Activated CD4-positive, CD25-positive, alpha-beta regulatory T cell treated with anti-CD3 and anti-CD28 coated beads, Interleukin-2, amount 50 U/mL, for 72 hours (primary cell): ENCODE measurements at regions not wholly inside any gene's neighbourhood (a gene's known extent, or its start where the extent isn't known, plus 50 kb on each side); places are given as distances from the start of the nearest gene placed in this dataset.
"Not testable (repeated sequence)": the region's sequence is repeated elsewhere in the genome, so short reads cannot be mapped to it uniquely, and the experiment has no call there.

Experiments
- DNase-seq: peaks from one replicate; pipeline ENCODE4 v3.0.0; 2021

DNA sequence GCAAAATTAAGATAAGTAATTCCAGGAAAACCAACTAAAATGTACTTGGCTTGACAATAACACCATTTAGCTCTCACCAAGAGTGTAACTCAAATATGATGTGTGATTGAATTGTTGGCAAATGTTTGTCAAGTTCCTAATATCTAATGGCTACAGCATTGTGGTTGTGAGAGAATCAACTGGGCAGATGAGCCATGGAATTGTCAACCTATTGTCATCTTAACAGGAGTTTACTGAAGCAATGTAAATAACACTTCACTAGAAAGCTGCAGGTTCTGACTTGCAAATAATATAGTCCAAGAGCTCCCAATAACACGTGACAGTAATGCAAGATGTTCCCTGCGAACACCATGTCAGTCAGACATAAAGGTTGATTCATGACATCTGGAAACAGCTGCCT lies 495.2 kb upstream of the MEIS1 start:
- no peak for DNase-seq

DNA sequence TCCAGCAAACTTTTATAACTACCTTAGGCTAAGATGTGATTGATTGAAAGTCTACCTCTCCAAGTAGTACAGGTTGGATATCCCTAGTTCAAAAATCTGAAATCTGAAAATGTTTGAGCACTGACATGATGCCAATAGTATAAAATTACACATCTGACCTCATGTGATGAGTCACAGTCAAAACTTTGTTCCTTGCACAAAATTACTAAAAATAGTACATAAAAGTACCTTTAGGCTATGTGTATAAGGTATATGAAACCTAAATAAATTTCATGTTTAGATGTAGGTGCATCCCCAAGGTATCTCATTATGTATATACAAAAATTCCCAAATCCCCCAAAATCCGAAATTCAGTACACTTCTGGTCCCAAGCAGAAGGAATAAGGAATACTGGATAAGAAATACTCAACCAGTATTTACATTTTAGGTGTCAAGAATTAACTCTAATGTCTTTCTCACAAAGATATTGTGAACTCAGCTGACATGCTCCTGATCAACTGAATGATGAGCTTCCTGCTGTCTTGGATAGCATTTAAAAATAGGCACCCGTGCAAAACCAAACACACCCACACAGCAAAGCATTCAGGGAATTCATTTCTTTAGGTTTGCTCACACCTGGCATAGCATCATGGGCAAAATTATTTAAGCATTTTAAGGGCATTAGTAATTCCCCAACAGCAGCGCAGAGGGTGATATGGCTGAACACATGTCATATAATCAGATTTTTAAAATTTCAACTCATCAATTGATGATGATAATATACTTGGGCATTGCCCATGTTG lies 497.4 kb upstream of the MEIS1 start:
- no peak for DNase-seq

DNA sequence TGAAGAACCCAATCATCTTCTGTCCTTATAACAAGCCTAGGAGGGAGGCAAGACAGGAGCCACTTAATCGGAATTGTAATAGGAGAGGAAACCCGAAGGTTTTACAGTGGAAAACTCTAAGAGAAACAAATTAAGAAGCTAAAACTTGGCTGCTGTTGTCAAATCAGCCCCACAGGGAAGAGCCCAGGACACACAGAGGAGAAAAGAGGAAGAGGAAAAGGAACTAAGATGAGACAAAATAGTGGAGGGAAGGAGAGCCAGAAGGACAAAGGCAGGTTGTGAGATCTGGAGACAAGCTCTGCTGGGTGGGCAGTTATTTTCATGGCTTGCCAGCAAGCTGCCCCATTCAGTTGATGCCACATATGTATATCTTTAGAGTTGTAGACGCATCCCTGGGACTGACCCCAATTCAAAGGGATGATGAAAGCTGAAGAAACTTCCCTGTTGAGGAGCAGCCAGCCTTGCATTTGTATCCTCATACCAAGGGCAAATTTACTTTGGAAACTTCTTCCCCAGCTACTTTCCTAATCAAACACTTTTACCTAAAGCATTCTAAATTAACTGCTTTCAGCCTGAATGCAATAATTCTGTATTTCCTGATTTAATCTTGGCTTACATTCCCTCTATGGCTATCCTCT lies 499.8 kb upstream of the MEIS1 start:
- DNase-seq, result no peak

DNA sequence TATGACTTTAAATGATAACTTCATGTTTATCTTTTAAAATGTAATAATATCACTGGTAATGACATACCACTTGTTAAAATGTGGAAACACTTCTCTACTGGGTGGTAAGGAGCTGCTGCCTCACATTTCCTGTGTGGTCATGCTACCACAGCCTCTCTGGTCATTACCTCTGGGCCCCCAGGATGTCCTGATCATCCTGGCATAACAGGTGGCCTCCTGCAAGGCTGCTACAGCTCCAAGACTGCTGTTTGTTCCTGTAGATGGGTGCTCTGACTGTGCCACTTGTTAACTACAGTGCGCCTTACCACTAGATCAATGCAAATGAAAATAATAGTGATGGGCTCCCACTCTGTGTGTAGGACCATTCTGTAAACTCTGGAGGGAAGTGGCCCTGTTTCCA lies 500.2 kb upstream of the SPRED2 start:
- no peak for DNase-seq

DNA sequence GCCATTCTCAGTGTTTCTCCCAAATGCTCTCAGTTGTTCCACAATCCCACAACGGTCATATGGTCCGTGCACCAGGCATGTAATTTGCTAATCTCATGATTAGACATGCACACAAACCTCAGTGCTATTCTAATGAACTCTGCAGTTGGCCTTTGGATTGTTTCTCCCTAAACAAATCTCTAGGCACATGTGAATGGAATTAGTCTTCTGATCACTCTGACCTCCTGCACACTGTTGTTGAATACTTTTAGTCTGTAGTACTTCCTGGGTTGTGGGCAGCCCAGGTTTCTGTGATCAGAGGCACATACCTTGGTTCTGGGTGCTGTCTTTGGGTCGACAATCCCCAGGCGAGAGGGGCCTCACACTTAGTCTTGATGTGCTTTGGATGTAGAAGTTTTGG lies 498.7 kb upstream of the SPRED2 start:
- DNase-seq, result no peak

DNA sequence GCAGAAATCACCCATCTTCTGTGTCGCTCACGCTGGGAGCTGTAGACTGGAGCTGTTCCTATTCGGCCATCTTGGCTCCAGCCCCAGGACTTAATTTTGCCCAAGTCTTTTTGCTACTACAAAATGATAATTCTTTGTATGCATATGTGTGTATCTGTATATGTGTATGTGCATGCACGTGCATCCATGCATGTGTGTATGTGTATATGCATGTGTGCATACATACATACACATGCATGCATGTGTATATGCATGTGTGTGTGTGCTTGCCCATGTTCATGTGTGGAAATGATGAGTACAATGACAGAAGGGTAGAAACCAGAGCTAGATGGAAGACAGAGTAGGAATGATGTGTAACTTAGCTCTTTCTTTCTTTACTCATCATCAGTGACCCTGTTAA lies 497.9 kb upstream of the SPRED2 start:
- DNase-seq, result no peak

DNA sequence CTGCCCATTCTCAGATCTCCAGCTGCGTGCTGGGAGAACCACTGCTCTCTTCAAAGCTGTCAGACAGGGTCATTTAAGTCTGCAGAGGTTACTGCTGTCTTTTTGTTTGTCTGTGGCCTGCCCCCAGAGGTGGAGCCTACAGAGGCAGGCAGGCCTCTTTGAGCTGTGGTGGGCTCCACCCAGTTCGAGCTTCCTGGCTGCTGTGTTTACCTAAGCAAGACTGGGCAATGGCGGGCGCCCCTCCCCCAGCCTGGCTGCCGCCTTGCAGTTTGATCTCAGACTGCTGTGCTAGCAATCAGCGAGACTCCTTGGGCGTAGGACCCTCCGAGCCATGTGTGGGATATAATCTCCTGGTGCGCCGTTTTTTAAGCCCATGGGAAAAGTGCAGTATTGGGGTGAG lies 497.3 kb upstream of the SPRED2 start:
- not testable (repeated sequence) for DNase-seq

DNA sequence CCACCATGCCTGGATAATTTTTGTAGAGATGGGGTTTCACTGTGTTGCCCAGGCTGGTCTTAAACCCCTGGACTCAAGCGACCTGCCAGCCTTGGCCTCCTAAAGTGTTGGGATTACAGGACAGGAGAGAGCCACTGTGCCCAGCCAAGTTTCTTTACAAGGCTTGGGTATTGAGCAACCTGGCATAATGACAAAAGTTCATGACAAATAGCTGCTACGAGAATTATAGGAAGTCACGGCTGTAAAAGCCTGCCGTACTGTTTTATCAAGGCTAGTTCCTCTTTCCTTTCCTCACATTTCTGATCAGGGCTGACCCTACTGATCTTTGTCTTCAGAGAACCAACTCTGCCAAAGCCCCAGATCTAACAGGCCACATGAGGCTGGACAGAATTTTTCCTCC lies 490.4 kb upstream of the SPRED2 start:
- no peak for DNase-seq

DNA sequence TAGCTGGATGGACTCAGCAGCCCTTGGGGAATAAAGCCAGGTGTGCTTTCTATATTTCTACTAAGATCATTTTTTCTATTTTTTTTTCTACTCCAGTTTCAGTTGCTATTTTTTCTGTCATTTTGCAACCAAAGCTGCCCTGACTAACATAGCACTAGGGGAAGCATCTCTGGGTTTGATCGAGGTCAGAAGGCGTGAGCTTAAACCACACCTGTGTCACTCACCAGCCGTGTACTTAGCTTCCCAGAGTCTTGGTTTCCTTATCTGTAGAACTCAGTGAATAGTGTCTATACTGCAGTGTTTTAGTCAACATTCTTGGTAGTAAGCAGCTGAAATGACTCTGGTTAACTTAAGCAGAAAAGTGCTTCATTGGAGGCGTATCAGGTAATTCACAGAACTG lies 489.6 kb upstream of the SPRED2 start:
- no peak for DNase-seq

DNA sequence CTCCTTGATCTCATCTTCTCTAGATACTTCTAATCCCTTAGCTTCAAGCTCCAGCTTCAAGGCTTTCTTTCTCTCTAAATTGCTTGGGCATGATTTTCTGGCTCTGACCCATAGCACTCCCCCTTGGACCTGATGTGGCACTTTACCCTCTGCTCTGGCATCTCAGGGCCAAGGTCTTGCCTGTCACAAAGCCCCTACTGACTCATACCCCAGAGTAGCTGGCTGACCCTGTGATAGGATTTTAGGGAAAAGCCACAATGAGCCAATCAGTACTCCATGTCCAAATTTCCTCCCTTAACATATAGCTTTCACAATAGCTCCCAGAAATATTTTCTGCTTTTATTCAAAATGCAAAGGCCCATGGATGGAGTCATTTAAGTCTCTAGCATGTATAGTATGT lies 488.7 kb upstream of the SPRED2 start:
- DNase-seq, result no peak

DNA sequence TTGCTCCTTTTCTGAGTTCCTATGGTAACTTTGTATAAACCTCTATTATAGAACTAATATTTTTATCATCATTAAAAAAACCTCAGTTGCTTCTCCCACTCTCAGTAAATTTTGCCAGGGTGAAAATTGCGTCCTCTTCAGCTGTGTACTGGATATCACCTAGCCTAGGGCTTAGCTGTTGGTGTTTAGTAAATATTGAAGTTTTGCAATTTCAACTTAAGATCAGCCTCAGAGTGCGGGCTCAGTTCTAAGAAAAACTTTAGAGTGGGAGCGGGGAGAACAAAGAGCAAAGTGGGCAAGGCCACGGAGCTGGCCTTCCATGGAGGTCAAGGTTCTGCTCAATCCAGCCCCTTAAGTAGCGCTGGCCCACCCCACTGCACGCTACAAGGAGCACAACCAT lies 488.3 kb upstream of the SPRED2 start:
- no peak for DNase-seq

DNA sequence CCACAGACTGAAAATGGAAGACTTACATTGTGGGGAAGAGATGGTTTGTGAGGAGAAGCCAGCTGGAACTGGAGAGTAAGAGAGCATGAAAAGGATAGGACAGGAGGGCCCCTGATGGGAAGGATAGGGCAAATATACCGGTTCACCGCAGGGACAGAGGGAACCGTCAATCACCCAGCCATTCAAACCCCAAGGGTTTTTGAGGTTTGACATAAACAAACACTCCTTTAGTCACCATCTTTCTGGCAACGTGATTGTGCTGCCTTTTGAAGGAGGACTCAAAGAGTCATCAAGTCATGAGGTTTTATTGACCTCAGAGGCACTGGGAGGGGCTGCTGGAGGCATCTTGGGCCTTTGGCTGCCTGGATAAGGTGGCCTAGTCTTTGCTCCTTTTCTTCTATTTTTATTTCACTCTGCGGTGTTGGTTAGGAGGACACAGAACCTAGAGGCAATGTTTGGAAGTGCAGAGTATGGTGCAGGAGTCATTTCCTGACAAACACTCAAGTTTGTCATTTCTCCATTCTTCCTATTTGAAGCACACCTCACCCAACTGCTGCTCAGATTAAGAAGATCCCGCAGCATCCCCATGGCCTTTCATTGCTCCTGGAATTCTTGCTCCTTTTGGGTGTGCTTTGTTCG lies 487.3 kb upstream of the SPRED2 start:
- DNase-seq, result no peak

DNA sequence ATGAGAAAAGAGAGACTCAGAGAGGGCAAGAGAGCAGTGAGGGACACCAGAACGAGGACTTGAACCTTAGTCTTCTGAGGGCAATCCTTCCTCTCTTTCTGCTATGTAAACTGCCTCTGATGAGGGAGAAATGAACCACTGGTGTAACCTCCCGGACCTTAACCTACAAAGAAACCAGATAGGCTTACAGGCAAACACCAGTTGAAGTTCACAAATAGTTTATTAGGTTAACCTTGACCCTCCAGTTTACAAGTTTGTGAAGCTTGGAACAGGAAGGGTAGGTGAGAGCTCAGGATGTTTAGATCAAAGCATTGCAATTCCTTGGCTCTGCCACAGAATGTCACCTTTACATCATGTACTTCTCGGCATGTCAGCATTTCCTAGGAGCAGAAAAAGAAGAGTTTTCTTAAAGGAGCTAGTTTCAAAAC lies 486.4 kb upstream of the SPRED2 start:
- DNase-seq, result no peak

DNA sequence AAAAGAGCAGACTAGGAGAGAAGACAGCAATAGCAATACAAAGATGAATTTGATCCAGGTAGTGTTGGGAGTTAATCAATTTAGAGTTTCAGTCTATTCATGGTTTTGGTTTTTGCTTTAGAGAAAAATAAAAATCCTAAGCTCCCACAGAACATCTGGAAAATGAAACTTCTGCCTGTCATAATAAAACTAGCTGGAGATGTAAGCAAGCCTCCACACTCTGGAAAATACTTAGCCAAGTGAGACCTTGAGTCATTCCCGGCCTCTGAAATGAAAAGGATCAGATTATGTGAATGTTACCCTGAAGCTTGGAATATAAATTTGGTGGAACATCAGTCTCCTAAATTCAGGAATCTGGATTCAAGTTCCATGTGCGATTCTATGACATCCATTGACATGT lies 485.6 kb upstream of the SPRED2 start:
- DNase-seq, result no peak

DNA sequence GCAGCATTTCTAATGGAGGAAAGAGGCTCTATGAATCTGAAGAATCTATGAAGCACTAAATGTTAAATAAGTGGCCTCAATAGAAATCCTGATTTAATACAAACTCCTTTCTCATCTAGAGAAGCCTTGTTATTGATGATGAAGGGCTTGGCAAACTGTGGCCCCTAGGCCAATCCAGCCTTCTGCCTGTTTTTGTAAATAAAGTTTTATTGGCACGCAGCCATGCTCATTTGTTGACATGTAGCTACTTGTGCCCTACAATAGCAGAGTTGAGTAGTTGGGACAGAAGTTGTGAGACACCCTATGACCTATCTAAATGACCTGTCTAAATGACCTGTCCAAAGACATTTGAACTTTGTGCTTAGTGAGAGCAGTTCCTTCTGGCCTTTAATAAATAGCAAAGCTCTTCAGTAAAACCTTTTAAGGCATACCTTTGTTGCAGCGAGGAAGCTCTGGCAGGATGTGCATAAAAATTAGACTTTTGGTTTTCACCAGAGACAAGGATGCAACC lies 484.4 kb upstream of the SPRED2 start:
- DNase-seq, result no peak

DNA sequence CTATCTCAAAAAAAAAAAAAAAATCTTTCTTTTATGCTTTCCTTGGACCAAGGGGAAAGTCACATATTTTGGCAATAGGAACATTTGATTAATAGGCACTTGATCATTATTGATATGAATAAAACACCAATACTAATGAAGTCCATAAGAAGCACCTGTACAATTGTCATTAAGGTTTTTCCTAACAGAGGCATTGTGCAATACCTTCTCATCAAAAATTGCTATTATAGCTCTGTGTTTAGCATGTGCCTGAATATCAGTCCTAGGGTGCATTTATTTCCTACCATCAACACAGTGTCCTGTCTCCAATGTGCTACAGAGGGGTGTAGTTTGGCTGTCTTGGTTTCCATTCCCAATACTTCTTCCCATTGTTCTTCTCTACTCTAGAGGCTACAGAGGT lies 483.8 kb upstream of the SPRED2 start:
- no peak for DNase-seq

DNA sequence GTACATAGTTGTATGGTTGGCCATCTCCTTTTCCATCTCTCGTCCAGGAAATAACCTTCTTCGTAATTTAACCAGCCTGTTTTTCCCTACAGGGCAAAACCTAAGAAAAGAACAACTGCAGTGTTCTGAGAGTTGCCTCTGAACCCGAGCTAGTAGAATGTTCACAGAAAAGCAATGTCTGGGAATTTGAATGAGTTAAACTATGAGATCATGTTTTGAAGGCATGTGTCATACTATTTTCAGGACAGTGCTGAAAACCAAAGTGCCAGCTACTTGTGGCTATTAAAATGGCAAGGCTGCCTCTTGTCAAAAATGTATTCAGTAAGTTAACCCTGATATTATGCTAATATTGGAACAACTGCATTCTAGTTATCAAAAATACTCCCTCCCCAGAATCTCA lies 482.9 kb upstream of the SPRED2 start:
- no peak for DNase-seq

DNA sequence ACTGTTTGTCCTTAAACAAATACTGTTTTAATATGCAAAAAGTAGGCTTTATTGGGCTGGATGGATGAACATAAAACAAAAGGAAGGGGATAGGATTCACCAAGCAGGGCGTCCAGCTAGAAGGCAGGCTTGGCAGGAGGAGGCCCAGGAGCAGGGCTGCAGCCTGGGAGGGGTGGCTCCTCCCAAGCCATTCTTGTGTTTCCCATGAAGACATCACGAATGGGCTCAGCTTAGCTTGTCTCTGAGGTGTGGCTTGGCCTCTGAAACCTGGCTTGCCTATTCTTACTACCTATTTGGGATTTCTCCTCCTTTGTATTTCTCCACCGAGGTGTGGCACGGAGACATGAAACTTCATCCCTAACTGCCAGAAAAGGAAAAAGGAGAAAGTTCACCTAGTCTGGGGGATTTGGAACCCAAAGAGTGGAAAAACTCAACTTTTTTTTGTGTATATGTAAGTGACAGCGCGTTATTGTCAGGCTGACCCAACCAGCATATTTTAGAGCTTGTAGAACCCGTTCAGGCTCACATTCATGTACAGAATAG lies 481.9 kb upstream of the SPRED2 start:
- DNase-seq, result no peak

DNA sequence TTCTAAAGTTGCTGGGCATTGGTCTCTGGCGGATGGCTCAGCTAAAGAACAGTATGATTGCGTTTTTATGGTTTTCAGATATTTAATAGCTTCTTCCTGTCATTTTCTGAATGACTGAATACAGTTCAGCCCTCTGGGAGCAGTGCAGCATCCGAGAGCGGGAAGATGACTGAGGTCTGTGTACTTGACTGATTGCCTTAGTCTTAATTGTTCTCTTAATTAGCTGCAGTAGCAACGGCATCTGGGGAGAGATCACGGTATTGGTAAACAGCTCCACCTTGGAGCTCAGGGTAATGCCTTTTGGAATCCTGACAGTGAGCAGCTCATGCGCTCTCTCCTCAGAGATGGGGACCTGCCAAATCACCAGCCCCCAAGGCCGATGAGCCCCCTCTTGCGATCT lies 481.4 kb upstream of the SPRED2 start:
- no peak for DNase-seq

DNA sequence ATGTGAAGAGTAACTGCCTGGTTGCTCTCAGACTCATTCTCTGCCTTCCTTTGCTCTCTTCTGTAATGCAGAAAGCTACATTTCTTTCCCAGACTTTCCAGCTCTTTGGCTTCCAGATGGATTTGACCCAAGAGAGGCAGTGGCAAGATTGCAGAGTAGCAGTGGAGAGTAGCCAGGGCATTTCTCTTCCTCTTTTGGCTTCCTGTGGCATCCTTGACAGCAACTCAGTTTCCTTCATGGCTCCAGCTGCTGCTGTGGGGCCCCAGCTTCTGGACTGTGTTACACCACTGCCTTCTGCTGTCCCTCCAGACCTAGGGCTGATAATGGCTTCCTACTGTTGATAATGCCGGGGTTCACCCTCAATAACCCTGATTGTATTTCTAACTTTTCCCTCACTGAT lies 469.4 kb upstream of the SPRED2 start:
- no peak for DNase-seq

DNA sequence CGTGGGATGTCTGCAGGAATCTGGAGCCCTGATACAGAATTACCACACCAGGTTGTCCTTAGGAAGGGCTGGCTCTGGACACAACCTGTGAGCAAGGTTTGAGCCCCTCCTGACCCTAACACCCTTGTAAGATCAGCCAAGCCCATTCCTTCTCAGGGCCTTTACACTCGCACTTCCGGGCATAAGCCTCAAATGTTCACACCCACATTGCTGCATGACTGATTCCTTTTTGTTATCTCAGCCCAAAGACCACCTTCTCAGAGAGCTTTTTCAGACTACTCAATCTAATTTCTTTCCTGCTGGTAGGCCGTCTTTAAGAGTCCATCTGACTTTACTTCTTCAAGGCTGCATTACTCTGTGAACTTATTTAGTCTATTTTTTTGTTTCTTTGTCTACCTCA lies 464.0 kb upstream of the SPRED2 start:
- no peak for DNase-seq

DNA sequence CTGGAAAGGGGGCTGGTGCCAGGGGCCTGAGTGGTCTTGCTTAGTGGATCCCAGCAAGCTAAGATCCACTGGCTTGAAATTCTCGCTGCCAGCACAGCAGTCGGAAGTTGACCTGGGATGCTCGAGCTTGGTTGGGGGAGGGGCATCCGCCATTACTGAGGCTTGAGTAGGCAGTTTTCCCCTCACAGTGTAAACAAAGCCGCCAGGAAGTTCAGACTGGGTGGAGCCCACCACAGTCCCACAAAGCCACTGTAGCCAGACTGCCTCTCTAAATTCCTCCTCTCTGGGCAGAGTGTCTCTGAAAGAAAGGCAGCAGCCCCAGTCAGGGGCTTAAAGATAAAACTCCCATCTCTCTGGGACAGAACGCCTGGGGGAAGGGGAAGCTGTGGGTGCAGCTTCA lies 457.7 kb upstream of the SPRED2 start:
- not testable (repeated sequence) for DNase-seq

DNA sequence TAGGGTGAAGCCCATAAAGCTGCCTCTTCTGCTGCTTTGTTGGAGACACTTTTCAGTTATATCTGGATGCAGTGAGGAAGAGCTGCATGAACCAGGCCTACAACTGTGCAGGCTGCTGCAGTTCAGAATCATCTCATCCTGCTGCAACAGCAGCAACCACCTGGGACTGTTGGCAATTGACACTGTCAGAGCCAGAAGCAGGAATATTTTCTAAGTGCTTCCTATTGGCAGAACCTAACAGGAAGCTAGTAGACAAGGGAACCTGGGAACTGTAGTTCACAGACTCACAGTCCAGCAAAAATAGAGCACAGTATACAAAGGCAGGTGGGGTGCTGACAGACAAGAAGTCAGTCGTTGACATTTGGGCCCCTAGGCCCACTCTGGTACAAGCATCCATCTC lies 452.9 kb upstream of the SPRED2 start:
- DNase-seq, result no peak

DNA sequence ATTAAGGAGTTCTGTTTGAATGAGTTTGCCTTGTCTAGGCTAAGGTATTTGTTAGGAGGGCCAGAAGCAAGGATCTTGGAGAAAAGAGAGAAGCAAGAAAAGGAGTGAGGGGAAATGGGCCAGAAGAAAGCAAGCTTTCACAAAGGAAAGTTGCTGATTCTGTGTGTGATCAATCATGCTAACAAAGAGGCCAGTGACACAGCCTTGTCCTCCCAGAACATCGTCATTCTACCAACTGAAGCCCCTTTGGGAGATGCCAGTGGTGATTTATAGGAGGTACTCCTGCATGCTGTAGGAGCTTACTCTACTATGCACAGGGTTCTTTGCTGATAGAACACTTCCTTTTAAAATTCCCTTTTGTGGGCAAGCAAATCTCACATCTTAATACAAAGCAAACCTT lies 449.2 kb upstream of the SPRED2 start:
- DNase-seq, result no peak
